ENCODE measurements at regions not wholly inside any gene's neighbourhood (a gene's known extent, or its start where the extent isn't known, plus 50 kb on each side); places are given as distances from the start of the nearest gene placed in this dataset.

GRCh38 chr1:47703981-47704596 is 266.2 kb downstream of the FOXD2 start:
- Histone ChIP-seq H3K18ac (ENCODE audit: low read depth in 1 of 2, low read length in 2 of 2) (no peak overlapping the region), H3K9me3 (ENCODE audit: control insufficient read depth, low read length) (no peaks in the 10 kb centered on the region), H3K4ac (ENCODE audit: low read depth in 1 of 2, low read length in 2 of 2) (no peak overlapping the region), H3K9ac (ENCODE audit: low read length) (no peak overlapping the region), H3K27ac (ENCODE audit: low read length, poor library complexity, severe bottlenecking) (no peak overlapping the region), H2AK5ac (ENCODE audit: low read length, severe bottlenecking) (no peak overlapping the region), H2AFZ (ENCODE audit: low read depth, low read length) (no peak overlapping the region), H2BK120ac (ENCODE audit: low read depth, low read length) (no peak overlapping the region), H2BK15ac (ENCODE audit: low read depth, poor library complexity, severe bottlenecking) (no peak overlapping the region), H4K8ac (ENCODE audit: low read length) (no peak overlapping the region), H3K4me2 (ENCODE audit: low read length, poor library complexity, severe bottlenecking) (no peak overlapping the region), H3K23ac (ENCODE audit: low read length in 2 of 2) (no peak overlapping the region), H3K79me1 (replicated peaks; ENCODE audit: low read length, poor library complexity, severe bottlenecking) (no peaks in the 10 kb centered on the region), H2BK5ac (ENCODE audit: low read depth, low read length, poor library complexity, severe bottlenecking) (no peak overlapping the region), H4K91ac (ENCODE audit: low read length) (no peak overlapping the region), H3K4me1 (ENCODE audit: control insufficient read depth, insufficient read depth, low read depth, low read length) (peaks cover 6% of the 10 kb centered on the region), H3K4me3 (ENCODE audit: insufficient read depth in 1 of 2, low read depth in 1 of 2, low read length in 2 of 2) (no peak overlapping the region), H2BK12ac (ENCODE audit: low read length in 2 of 2) (no peak overlapping the region), H3K27me3 (ENCODE audit: control insufficient read depth in 1 of 2, insufficient read depth in 1 of 2, low read length in 2 of 2) (peaks cover 52 to 55% of the 10 kb centered on the region in 2 experiments), H3K36me3 (ENCODE audit: control insufficient read depth in 1 of 2, insufficient read depth in 2 of 2, low read depth in 1 of 2, low read length in 2 of 2) (no peaks in the 10 kb centered on the region), H3K14ac (ENCODE audit: low read length in 2 of 2) (no peak overlapping the region)
- no peak for DNase-seq
- 79% methylated on average over 7 of the region's 8 CpGs for WGBS

DNA sequence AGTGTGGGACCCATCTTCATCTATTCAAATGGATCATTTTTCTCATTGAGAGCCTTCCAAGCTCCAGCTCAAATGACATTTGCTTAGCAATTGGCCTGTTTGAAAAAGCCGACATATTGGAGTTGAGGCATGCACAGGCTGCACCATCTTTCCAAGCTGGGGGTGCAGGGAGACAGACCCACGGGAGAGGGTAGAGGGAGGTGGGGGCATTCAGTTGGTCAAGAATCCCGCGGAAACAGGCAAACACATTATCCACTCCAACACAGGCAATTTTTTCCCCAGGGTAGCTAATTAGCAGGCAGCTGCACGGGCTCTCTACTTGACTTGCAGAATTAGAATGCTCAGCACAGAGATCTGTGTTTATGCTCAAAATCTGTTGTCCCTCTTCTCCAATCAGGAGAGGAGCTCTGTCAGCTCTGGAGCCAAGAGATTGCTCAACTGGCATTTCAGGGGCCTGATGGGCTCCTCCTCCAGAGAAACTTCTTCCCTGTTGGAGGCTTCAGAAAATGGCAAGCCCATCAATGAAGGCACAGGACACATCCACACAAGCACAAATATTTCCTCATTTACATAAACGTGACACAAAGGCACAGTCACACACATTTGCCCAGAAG is 267.8 kb downstream of the FOXD2 start:
- Histone ChIP-seq H4K91ac (ENCODE audit: low read length) (no peak overlapping the region), H3K23ac (ENCODE audit: low read length in 2 of 2) (no peak overlapping the region), H3K4me3 (ENCODE audit: insufficient read depth in 1 of 2, low read depth in 1 of 2, low read length in 2 of 2) (no peak overlapping the region), H3K9me3 (ENCODE audit: control insufficient read depth, low read length) (no peaks in the 10 kb centered on the region), H2AK5ac (ENCODE audit: low read length, severe bottlenecking) (no peak overlapping the region), H3K18ac (ENCODE audit: low read depth in 1 of 2, low read length in 2 of 2) (no peak overlapping the region), H3K36me3 (ENCODE audit: control insufficient read depth in 1 of 2, insufficient read depth in 2 of 2, low read depth in 1 of 2, low read length in 2 of 2) (no peaks in the 10 kb centered on the region), H3K4me2 (ENCODE audit: low read length, poor library complexity, severe bottlenecking) (no peak overlapping the region), H3K79me1 (replicated peaks; ENCODE audit: low read length, poor library complexity, severe bottlenecking) (no peaks in the 10 kb centered on the region), H3K9ac (ENCODE audit: low read length) (no peak overlapping the region), H4K8ac (ENCODE audit: low read length) (no peak overlapping the region), H2BK12ac (ENCODE audit: low read length in 2 of 2) (no peak overlapping the region), H2BK5ac (ENCODE audit: low read depth, low read length, poor library complexity, severe bottlenecking) (no peak overlapping the region), H2BK15ac (ENCODE audit: low read depth, poor library complexity, severe bottlenecking) (no peak overlapping the region), H3K4ac (ENCODE audit: low read depth in 1 of 2, low read length in 2 of 2) (no peak overlapping the region), H2AFZ (ENCODE audit: low read depth, low read length) (no peak overlapping the region), H2BK120ac (ENCODE audit: low read depth, low read length) (no peak overlapping the region), H3K27ac (ENCODE audit: low read length, poor library complexity, severe bottlenecking) (no peak overlapping the region), H3K14ac (ENCODE audit: low read length in 2 of 2) (no peak overlapping the region), H3K27me3 (ENCODE audit: control insufficient read depth in 1 of 2, insufficient read depth in 1 of 2, low read length in 2 of 2) (peaks cover 60 to 70% of the 10 kb centered on the region in 2 experiments), H3K4me1 (ENCODE audit: control insufficient read depth, insufficient read depth, low read depth, low read length) (peaks cover 19% of the 10 kb centered on the region)
- WGBS: 70% methylated on average over 6 of the region's 6 CpGs
- no peak for DNase-seq

GRCh38 chr1:47707503-47707902 is 269.7 kb downstream of the FOXD2 start:
- Histone ChIP-seq H3K27ac (ENCODE audit: low read length, poor library complexity, severe bottlenecking) (no peak overlapping the region), H2BK5ac (ENCODE audit: low read depth, low read length, poor library complexity, severe bottlenecking) (no peak overlapping the region), H2AK5ac (ENCODE audit: low read length, severe bottlenecking) (no peak overlapping the region), H3K23ac (ENCODE audit: low read length in 2 of 2) (no peak overlapping the region), H2BK15ac (ENCODE audit: low read depth, poor library complexity, severe bottlenecking) (no peak overlapping the region), H3K4me2 (ENCODE audit: low read length, poor library complexity, severe bottlenecking) (no peak overlapping the region), H3K27me3 (ENCODE audit: control insufficient read depth in 1 of 2, insufficient read depth in 1 of 2, low read length in 2 of 2) (peaks cover 75% of the 10 kb centered on the region in 2 experiments), H4K8ac (ENCODE audit: low read length) (no peak overlapping the region), H3K4me3 (ENCODE audit: insufficient read depth in 1 of 2, low read depth in 1 of 2, low read length in 2 of 2) (no peak overlapping the region), H3K36me3 (ENCODE audit: control insufficient read depth in 1 of 2, insufficient read depth in 2 of 2, low read depth in 1 of 2, low read length in 2 of 2) (no peaks in the 10 kb centered on the region), H4K91ac (ENCODE audit: low read length) (no peak overlapping the region), H2AFZ (ENCODE audit: low read depth, low read length) (no peak overlapping the region), H3K4ac (ENCODE audit: low read depth in 1 of 2, low read length in 2 of 2) (no peak overlapping the region), H3K9ac (ENCODE audit: low read length) (no peak overlapping the region), H3K79me1 (replicated peaks; ENCODE audit: low read length, poor library complexity, severe bottlenecking) (no peaks in the 10 kb centered on the region), H2BK120ac (ENCODE audit: low read depth, low read length) (no peak overlapping the region), H3K4me1 (ENCODE audit: control insufficient read depth, insufficient read depth, low read depth, low read length) (peaks cover 19% of the 10 kb centered on the region), H3K14ac (ENCODE audit: low read length in 2 of 2) (no peak overlapping the region), H2BK12ac (ENCODE audit: low read length in 2 of 2) (no peak overlapping the region), H3K9me3 (ENCODE audit: control insufficient read depth, low read length) (no peaks in the 10 kb centered on the region), H3K18ac (ENCODE audit: low read depth in 1 of 2, low read length in 2 of 2) (no peak overlapping the region)
- 49% methylated on average over 6 of the region's 6 CpGs for WGBS
- no peak for DNase-seq

DNA sequence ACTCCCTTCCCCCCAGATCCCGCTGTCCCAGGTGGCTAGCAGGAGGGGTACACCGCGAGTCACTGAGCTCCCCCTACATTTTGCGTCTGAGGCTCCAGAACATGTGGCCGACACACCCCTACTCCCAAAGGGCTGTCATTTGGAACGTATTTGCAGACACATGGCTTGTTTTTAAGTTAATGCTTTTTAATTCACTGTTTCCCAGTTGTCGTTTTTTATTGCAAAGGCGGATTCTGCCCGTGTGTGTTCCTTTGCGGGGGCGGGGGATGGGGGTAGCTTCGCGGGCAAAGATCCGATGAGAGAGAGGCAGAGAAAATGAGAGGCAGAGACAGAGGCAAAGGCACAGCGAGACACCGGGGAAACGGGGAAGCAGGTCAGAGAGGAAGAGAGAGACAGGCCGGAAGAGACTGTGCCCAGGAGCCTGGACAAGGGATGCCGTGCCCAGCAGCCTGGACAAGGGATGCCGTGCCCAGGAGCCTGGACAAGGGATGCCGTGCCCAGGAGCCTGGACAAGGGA is 270.2 kb downstream of the FOXD2 start:
- no peak overlapping the region for H3K27ac ChIP-seq (ENCODE audit: low read length, poor library complexity, severe bottlenecking)
- H3K4me2 ChIP-seq (ENCODE audit: low read length, poor library complexity, severe bottlenecking): no peak overlapping the region
- H2BK120ac ChIP-seq (ENCODE audit: low read depth, low read length): no peak overlapping the region
- WGBS: 13% methylated on average over 19 of the region's 21 CpGs
- H3K9ac ChIP-seq (ENCODE audit: low read length): no peak overlapping the region
- H2BK15ac ChIP-seq (ENCODE audit: low read depth, poor library complexity, severe bottlenecking): no peak overlapping the region
- H2BK5ac ChIP-seq (ENCODE audit: low read depth, low read length, poor library complexity, severe bottlenecking): no peak overlapping the region
- no peak overlapping the region for H3K18ac ChIP-seq (ENCODE audit: low read depth in 1 of 2, low read length in 2 of 2)
- no peak overlapping the region for H2BK12ac ChIP-seq (ENCODE audit: low read length in 2 of 2)
- no peak overlapping the region for H3K4ac ChIP-seq (ENCODE audit: low read depth in 1 of 2, low read length in 2 of 2)
- H3K23ac ChIP-seq (ENCODE audit: low read length in 2 of 2): no peak overlapping the region
- H3K79me1 ChIP-seq (replicated peaks; ENCODE audit: low read length, poor library complexity, severe bottlenecking): no peaks in the 10 kb centered on the region
- H3K14ac ChIP-seq (ENCODE audit: low read length in 2 of 2): no peak overlapping the region
- peaks cover 19% of the 10 kb centered on the region for H3K4me1 ChIP-seq (ENCODE audit: control insufficient read depth, insufficient read depth, low read depth, low read length)
- H3K27me3 ChIP-seq (ENCODE audit: control insufficient read depth in 1 of 2, insufficient read depth in 1 of 2, low read length in 2 of 2): peaks cover 79 to 80% of the 10 kb centered on the region in 2 experiments
- no peaks in the 10 kb centered on the region for H3K36me3 ChIP-seq (ENCODE audit: control insufficient read depth in 1 of 2, insufficient read depth in 2 of 2, low read depth in 1 of 2, low read length in 2 of 2)
- H2AFZ ChIP-seq (ENCODE audit: low read depth, low read length): no peak overlapping the region
- H4K8ac ChIP-seq (ENCODE audit: low read length): no peak overlapping the region
- H3K4me3 ChIP-seq (ENCODE audit: insufficient read depth in 1 of 2, low read depth in 1 of 2, low read length in 2 of 2): no peak overlapping the region
- H4K91ac ChIP-seq (ENCODE audit: low read length): no peak overlapping the region
- no peak for DNase-seq
- no peak overlapping the region for H2AK5ac ChIP-seq (ENCODE audit: low read length, severe bottlenecking)
- H3K9me3 ChIP-seq (ENCODE audit: control insufficient read depth, low read length): no peaks in the 10 kb centered on the region

Measured in mesenchymal stem cell (in vitro differentiated cells and primary cell).